NB4 (cell line): ENCODE measurements at regions not wholly inside any gene's neighbourhood (a gene's known extent, or its start where the extent isn't known, plus 50 kb on each side); places are given as distances from the start of the nearest gene placed in this dataset.

Experiments
- DNase-seq: peaks from one replicate; pipeline ENCODE4 v3.0.0; 2010; ENCODE audit warnings: low read depth
- H3K4me3 ChIP-seq: one replicate; pipeline ENCODE4 v1.5.1; 2011; ENCODE audit warnings: mild to moderate bottlenecking, low read depth, low read length, moderate library complexity
- MYC ChIP-seq: IDR thresholded peaks from 2 replicates; pipeline ENCODE4 v1.6.1; 2011; ENCODE audit warnings: low read depth, low read length
- POLR2A ChIP-seq: IDR thresholded peaks from 2 replicates; pipeline ENCODE4 v1.6.1; 2011; ENCODE audit warnings: mild to moderate bottlenecking; ENCODE audit not compliant: insufficient read length; ENCODE audit errors: extremely low read depth
- TF ChIP-seq, protein P1 (sequence below): IDR thresholded peaks from one replicate; pipeline ENCODE4 v1.5.1; 2012; ENCODE audit warnings: low read depth, low read length
- TF ChIP-seq, protein P2 (sequence below): IDR thresholded peaks from 2 replicates; pipeline ENCODE4 v1.6.1; 2011; ENCODE audit warnings: low read depth, low read length

DNA sequence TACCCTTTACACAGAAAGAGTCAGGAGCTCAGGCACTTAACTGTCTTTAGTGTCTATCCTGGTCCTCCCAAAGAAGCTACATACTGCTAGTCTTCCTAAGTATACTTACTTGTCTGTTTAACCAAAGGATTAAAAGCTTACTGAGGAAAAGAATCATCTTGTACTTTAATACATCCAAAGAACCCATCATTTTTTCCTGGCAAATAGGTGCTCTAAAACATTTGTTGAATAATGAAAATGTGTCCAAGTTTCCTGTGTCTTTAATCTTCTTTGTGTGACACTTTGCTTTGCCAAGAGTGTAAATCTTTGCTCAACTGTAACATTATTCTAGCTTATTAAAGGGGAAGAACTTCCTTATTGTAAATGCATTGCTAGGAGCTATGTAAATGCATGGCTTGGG lies 519.2 kb downstream of the OTOL1 start:
- H3K4me3 ChIP-seq, result no peak overlapping the region
- DNase-seq, result no peak
- TF ChIP-seq, protein P1, sequence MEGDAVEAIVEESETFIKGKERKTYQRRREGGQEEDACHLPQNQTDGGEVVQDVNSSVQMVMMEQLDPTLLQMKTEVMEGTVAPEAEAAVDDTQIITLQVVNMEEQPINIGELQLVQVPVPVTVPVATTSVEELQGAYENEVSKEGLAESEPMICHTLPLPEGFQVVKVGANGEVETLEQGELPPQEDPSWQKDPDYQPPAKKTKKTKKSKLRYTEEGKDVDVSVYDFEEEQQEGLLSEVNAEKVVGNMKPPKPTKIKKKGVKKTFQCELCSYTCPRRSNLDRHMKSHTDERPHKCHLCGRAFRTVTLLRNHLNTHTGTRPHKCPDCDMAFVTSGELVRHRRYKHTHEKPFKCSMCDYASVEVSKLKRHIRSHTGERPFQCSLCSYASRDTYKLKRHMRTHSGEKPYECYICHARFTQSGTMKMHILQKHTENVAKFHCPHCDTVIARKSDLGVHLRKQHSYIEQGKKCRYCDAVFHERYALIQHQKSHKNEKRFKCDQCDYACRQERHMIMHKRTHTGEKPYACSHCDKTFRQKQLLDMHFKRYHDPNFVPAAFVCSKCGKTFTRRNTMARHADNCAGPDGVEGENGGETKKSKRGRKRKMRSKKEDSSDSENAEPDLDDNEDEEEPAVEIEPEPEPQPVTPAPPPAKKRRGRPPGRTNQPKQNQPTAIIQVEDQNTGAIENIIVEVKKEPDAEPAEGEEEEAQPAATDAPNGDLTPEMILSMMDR, result no peak
- TF ChIP-seq POLR2A (no peak), MYC (no peak)
- TF ChIP-seq, protein P2, sequence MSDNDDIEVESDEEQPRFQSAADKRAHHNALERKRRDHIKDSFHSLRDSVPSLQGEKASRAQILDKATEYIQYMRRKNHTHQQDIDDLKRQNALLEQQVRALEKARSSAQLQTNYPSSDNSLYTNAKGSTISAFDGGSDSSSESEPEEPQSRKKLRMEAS, result no peak

DNA sequence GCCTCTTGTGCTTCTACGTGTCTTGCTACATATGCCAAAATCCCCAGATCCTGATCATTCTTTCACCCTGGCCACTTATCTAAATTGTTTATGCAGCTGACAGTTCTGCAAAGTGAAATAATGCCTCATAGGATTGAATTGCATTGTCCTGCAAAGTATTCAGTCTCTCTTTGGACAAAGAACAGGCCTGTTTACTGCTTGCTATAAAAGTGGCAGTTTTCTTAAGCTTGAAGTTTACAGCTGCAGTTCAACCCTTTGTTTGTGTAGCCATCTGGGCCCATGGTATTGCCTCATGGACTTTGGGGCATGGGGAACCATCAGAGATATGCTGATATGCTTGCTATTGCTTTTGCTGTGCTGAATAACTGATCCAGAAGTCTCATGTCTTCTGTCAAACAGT lies 523.2 kb downstream of the OTOL1 start:
- TF ChIP-seq, protein P2, result no peak
- TF ChIP-seq, protein P1, result no peak
- DNase-seq, result no peak

DNA sequence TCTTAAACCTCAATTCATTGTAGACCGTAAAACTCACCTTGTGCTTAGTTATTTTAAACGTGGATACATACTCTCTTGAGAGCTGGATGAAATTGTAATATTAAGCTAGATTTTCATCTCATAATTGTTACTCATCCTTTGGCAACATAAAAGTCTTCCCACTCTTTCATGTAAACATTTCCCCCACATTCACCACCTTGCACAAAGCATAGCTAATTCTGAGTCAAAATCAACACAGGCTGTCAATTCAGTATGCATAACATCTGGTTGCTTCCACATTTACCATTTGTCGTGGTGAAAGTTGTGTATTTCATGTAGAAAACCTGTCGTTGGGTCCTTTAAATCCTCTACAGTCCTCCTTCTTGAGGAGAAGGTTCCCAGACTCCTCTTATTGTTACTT lies 524.6 kb downstream of the OTOL1 start:
- DNase-seq, result no peak
- no peak overlapping the region for H3K4me3 ChIP-seq
- TF ChIP-seq, protein P2, result no peak
- TF ChIP-seq POLR2A (no peak), MYC (no peak)
- TF ChIP-seq, protein P1, result no peak

More for the DNA sequence above, 523.2 kb downstream of the OTOL1 start:
- H3K4me3 ChIP-seq, result no peak overlapping the region

DNA sequence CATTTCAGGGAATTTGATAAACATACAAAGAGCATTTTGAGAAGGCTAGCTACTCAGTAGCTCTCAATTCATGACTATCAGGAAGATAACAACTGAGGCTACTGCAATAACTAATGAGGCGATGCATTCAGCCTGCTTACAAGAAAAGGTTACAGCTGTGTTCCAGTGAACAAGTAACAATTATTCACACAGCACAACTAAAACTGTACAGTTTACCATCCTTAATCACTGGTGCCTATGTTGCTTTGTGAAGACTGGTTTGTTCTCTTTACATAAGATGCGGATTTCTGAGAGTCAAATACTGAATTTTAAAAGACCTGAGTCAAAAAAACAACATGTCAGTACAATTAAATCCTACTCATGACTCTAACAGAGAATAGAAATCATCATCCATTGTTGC lies 526.3 kb downstream of the OTOL1 start:
- TF ChIP-seq MYC (no peak), POLR2A (no peak)
- TF ChIP-seq, protein P2, result no peak
- TF ChIP-seq, protein P1, result no peak
- DNase-seq, result no peak

DNA sequence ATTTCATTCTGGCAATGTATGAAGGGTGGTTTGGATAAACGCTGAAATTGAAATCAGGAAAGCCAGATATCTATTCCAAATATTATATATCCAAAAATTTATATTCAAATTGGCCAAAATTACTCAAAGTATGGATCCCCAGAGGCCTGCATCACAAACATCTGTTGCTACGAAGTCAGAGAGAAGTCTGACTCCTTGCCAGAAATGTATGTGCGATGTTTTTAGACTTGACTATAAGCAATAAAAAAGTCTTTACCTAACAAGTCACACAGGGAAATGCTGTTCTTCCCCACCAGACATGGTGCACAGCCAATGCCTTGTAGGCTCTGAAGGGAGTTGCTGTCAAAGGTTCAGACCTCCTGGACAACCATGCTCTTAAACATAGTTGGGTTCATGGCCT lies 533.1 kb downstream of the OTOL1 start:
- DNase-seq, result no peak
- no peak overlapping the region for H3K4me3 ChIP-seq
- TF ChIP-seq, protein P2, result no peak
- TF ChIP-seq, protein P1, result no peak
- no peak for TF ChIP-seq POLR2A
- TF ChIP-seq MYC, result no peak

More for the DNA sequence above, 526.3 kb downstream of the OTOL1 start:
- no peak overlapping the region for H3K4me3 ChIP-seq

DNA sequence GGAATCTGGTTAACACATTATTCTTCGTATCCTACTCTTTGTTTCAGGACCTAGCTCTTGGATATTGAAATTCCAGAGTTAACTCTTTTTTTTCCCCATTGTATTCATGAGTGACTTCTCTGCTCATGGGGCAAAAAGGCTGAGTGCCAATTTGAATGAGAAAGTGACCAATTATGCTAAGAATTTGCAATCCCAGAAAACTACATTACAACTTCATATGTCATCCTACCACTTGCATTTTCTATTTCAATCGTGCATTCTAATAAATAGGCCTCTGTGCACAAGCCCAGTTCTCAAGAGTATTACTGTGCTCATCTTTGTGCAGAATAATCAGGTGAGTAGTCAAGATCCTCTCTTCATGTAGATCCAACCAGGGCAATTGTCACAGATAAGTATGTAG lies 537.8 kb downstream of the OTOL1 start:
- no peak overlapping the region for H3K4me3 ChIP-seq
- no peak for DNase-seq
- TF ChIP-seq, protein P1, result no peak
- TF ChIP-seq POLR2A (no peak), MYC (no peak)
- TF ChIP-seq, protein P2, result no peak
